Calu3 (cell line): ENCODE measurements at regions not wholly inside any gene's neighbourhood (a gene's known extent, or its start where the extent isn't known, plus 50 kb on each side); places are given as distances from the start of the nearest gene placed in this dataset.

Source experiments
- BruUV-seq: library from RNA; stranded (reverse); fragments of 400-500 nt; replicated peaks from 2 replicates; lab custom pipeline; 2021; lab: Mats Ljungman, UMichigan
- CTCF ChIA-PET: fragments of 300-600 bp; sonication (Branson Sonifier 250); formaldehyde crosslinking; loops from one replicate; lab custom pipeline; 2022; ENCODE audit warnings: antibody characterized with exemption; lab: Charles Lee
- DNase-seq: peaks from one replicate; pipeline ENCODE4 v3.0.0; 2022
- H3K27ac Mint-ChIP-seq: one replicate; pipeline ENCODE4 v1.8.0; 2022; ENCODE audit warnings: mixed read lengths; ENCODE audit not compliant: unreplicated experiment
- H3K27me3 Mint-ChIP-seq: one replicate; pipeline ENCODE4 v1.8.0; 2022; ENCODE audit warnings: mixed read lengths; ENCODE audit not compliant: unreplicated experiment
- H3K36me3 Mint-ChIP-seq: one replicate; pipeline ENCODE4 v1.8.0; 2022; ENCODE audit warnings: mild to moderate bottlenecking, moderate library complexity, mixed read lengths; ENCODE audit not compliant: insufficient read depth, unreplicated experiment
- H3K4me1 Mint-ChIP-seq: one replicate; pipeline ENCODE4 v1.8.0; 2022; ENCODE audit warnings: mild to moderate bottlenecking, low read depth, mixed read lengths; ENCODE audit not compliant: unreplicated experiment
- H3K4me3 Mint-ChIP-seq: one replicate; pipeline ENCODE4 v1.8.0; 2022; ENCODE audit warnings: mild to moderate bottlenecking, low read depth, moderate library complexity, mixed read lengths; ENCODE audit not compliant: unreplicated experiment
- H3K9me3 Mint-ChIP-seq: one replicate; pipeline ENCODE4 v1.8.0; 2022; ENCODE audit warnings: low read depth, mixed read lengths; ENCODE audit not compliant: unreplicated experiment
- intact Hi-C: fragments of 100-400 bp; cut with micrococcal nuclease; formaldehyde crosslinking; loops from one replicate; pipeline ENCODE4 v1.10.0; 2022; ENCODE audit not compliant: unreplicated experiment
- TF ChIP-seq, protein P1 (sequence below): fragments of 200-600 bp; IDR thresholded peaks from one replicate; pipeline ENCODE4 v1.8.0; 2022; ENCODE audit warnings: antibody characterized with exemption; ENCODE audit not compliant: unreplicated experiment

DNA sequence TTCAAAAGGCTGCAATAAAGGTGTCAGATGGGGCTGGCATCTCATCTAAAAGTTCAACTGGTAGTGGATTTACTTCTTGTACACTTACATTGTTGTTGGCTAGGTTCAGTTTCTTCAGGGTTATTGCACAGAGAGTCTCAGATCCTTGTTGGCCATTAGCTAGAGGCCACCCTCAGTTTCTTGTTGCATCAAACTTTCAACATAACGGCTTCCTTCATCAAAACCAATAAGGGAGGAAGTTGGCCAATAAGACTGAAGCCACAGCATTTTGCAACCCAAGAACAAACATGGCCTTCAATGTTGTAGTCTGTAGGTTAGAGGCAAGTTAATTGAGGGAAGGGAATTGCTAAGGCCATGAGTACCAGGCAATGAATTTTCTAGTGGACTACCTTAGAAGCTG, 218.0 kb downstream of the ZBBX start:
- no peaks in the 10 kb centered on the region for H3K9me3 Mint-ChIP-seq
- TF ChIP-seq, protein P1, sequence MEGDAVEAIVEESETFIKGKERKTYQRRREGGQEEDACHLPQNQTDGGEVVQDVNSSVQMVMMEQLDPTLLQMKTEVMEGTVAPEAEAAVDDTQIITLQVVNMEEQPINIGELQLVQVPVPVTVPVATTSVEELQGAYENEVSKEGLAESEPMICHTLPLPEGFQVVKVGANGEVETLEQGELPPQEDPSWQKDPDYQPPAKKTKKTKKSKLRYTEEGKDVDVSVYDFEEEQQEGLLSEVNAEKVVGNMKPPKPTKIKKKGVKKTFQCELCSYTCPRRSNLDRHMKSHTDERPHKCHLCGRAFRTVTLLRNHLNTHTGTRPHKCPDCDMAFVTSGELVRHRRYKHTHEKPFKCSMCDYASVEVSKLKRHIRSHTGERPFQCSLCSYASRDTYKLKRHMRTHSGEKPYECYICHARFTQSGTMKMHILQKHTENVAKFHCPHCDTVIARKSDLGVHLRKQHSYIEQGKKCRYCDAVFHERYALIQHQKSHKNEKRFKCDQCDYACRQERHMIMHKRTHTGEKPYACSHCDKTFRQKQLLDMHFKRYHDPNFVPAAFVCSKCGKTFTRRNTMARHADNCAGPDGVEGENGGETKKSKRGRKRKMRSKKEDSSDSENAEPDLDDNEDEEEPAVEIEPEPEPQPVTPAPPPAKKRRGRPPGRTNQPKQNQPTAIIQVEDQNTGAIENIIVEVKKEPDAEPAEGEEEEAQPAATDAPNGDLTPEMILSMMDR, result no peak
- CTCF ChIA-PET, result no interaction called here

DNA sequence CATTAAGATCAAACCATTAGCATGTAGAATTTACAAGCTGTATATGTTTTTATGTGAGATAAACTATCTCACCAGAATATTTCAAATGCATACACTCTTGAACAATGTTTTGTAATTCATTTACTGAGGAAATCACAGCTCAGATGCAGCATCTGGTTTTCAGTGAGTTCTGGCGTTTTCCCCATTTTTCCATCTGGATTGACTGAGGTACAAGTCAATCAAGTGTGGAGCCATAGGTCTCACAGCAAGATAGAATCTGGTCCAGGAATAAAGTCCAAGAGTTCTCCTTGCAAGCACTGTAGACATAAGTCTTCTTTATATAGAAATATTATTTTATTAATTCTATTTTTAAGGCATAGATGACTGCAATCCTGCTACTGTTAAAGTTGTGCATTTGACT, 219.3 kb downstream of the ZBBX start:
- no peaks in the 10 kb centered on the region for H3K36me3 Mint-ChIP-seq
- no TSS peak for BruUV-seq
- intact Hi-C loops, result no loop called here
- TF ChIP-seq, protein P1, result no peak
- CTCF ChIA-PET, result no interaction called here
- H3K27me3 Mint-ChIP-seq, result no peaks in the 10 kb centered on the region
- no peak overlapping the region for H3K4me3 Mint-ChIP-seq
- H3K27ac Mint-ChIP-seq, result no peak overlapping the region
- H3K4me1 Mint-ChIP-seq, result no peaks in the 10 kb centered on the region
- peaks cover 4% of the 10 kb centered on the region for H3K9me3 Mint-ChIP-seq
- DNase-seq, result no peak

More for the DNA sequence above, 218.0 kb downstream of the ZBBX start:
- DNase-seq, result no peak
- no peaks in the 10 kb centered on the region for H3K27me3 Mint-ChIP-seq
- H3K4me1 Mint-ChIP-seq, result peaks cover 3% of the 10 kb centered on the region
- BruUV-seq, result no TSS peak
- intact Hi-C loops, result no loop called here
- H3K36me3 Mint-ChIP-seq, result no peaks in the 10 kb centered on the region
- H3K4me3 Mint-ChIP-seq, result no peak overlapping the region
- no peak overlapping the region for H3K27ac Mint-ChIP-seq

DNA sequence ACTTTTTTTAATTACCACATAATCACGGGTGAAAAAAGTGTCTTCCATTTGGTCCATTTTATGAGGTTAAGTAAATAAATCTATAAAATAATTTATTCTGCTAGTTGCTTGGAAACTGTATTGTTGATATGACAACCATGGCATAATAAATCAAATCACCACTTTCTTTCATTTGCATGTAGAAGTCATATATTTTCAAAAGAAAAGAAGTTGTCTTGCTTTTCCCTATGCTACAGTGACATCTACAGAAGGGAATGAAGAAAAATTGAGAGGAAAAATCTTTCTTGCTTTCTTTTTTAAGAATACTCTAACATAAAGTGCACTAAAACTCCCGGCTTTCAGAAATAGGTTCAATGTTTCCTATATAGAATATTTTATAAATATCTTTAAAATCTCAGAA, 228.5 kb downstream of the ZBBX start:
- H3K27ac Mint-ChIP-seq, result no peak overlapping the region
- H3K36me3 Mint-ChIP-seq, result no peaks in the 10 kb centered on the region
- CTCF ChIA-PET, result no interaction called here
- intact Hi-C loops, result loop anchor here (10.0 kb wide), 1 partner anchor 1137 kb away; no protein-coding TSS in a partner anchor
- peaks cover 9% of the 10 kb centered on the region for H3K9me3 Mint-ChIP-seq
- no peak for DNase-seq
- no peaks in the 10 kb centered on the region for H3K27me3 Mint-ChIP-seq
- no peak overlapping the region for H3K4me3 Mint-ChIP-seq
- no TSS peak for BruUV-seq
- TF ChIP-seq, protein P1, result no peak
- no peaks in the 10 kb centered on the region for H3K4me1 Mint-ChIP-seq

DNA sequence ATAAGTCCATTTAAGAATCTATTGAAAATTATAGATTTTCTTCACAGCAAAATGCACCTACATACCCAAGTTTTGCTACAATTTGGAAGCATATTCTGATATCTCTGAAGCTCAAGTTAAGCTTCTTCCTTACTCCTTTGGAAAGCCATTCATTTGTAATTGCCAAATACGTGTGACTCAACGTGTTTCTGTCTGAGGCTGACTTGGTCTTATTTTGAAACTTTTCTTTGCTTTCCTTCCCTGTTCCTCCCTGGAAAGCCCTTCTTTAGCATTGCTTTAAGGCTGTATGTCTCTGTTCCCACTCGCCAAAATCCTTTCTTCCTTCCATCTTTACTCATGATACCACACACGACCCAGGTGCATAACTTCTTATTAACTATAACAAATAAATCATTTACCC, 232.0 kb downstream of the ZBBX start:
- no TSS peak for BruUV-seq
- Mint-ChIP-seq H3K27me3 (no peaks in the 10 kb centered on the region), H3K9me3 (no peaks in the 10 kb centered on the region), H3K4me1 (no peaks in the 10 kb centered on the region), H3K4me3 (no peak overlapping the region), H3K27ac (no peak overlapping the region), H3K36me3 (no peaks in the 10 kb centered on the region)
- CTCF ChIA-PET, result no interaction called here
- intact Hi-C loops, result no loop called here
- no peak for DNase-seq
- TF ChIP-seq, protein P1, result no peak

DNA sequence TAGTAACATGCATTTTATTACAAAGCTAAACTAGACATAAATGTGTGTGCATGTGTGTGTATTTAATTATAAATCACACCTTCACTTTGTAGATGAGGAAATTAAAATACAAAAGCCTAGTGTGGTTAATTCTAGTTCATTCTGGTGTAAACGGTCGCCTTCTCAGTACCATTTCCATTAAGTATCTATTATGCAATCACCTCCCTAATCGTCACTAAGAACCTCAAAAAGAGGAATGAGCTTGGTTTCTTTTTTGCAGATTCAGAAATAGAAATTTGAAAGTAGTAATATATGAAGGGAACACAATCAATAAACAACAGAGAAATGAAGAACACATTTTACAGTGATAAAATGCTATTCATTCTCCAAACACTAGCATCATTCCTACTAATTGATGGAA, 233.2 kb downstream of the ZBBX start:
- BruUV-seq, result no TSS peak
- no peaks in the 10 kb centered on the region for H3K27me3 Mint-ChIP-seq
- no peaks in the 10 kb centered on the region for H3K4me1 Mint-ChIP-seq
- H3K9me3 Mint-ChIP-seq, result no peaks in the 10 kb centered on the region
- intact Hi-C loops, result no loop called here
- no peak overlapping the region for H3K4me3 Mint-ChIP-seq
- no peak overlapping the region for H3K27ac Mint-ChIP-seq
- CTCF ChIA-PET, result no interaction called here
- DNase-seq, result no peak
- H3K36me3 Mint-ChIP-seq, result no peaks in the 10 kb centered on the region
- TF ChIP-seq, protein P1, result no peak
